Lower lobe of right lung (tissue), 2 donors: ENCODE measurements at regions not wholly inside any gene's neighbourhood (a gene's known extent, or its start where the extent isn't known, plus 50 kb on each side); places are given as distances from the start of the nearest gene placed in this dataset.

Source experiments
- ATAC-seq, 2 donors: fragments of 200-7000 bp; cut with Tn5 transposase; one replicate each; pipeline ENCODE4 v1.9.1; 2020 to 2022; ENCODE audit warnings: mild to moderate bottlenecking in 2 of 2, moderate library complexity in 2 of 2
- DNase-seq: peaks from one replicate; pipeline ENCODE4 v3.0.0-alpha.2; 2020
- H3K27ac ChIP-seq: fragments of 200-600 bp; one replicate; pipeline ENCODE4 v1.8.0; 2022
- H3K27me3 ChIP-seq: fragments of 200-600 bp; one replicate; pipeline ENCODE4 v1.8.0; 2022; ENCODE audit warnings: low read depth
- H3K36me3 ChIP-seq: fragments of 200-600 bp; one replicate; pipeline ENCODE4 v1.8.0; 2022; ENCODE audit warnings: mild to moderate bottlenecking
- H3K4me1 ChIP-seq: fragments of 200-600 bp; one replicate; pipeline ENCODE4 v1.8.0; 2022
- H3K4me3 ChIP-seq: fragments of 200-600 bp; one replicate; pipeline ENCODE4 v1.8.0; 2022; ENCODE audit warnings: mild to moderate bottlenecking
- H3K9me3 ChIP-seq: fragments of 200-600 bp; one replicate; pipeline ENCODE4 v1.8.0; 2022
- intact Hi-C: fragments of 100-400 bp; cut with DNase I; formaldehyde crosslinking; loops from one replicate; pipeline ENCODE4 v1.11.0; 2022
- TF ChIP-seq, protein P1 (sequence below): fragments of 200-600 bp; IDR thresholded peaks from one replicate; pipeline ENCODE4 v1.8.0; 2022; ENCODE audit warnings: antibody characterized with exemption, mild to moderate bottlenecking
- donor health status: DM: no; HTN: yes; CAD: no; lungs with severe emphysema.

DNA sequence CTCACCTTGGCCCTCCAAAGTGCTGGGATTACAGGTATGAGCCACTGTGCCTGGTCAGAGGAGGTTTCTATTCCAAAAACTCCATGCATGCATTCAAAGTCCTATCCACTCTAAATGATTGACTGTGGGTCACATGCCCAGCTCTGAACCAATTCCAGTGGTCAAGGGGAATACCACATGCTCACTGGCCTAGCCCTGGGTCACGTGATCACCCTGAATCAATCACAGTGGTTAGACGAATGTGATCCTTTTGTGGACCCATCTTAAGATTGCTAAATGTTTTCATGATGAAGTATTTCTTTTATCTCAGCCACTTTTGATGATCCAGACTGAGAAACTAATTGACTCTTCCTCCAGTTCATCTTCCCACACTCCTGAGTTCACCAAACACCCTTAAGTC lies 475.8 kb downstream of the PREX1 start:
- Histone ChIP-seq H3K36me3 (no peaks in the 10 kb centered on the region), H3K27me3 (no peaks in the 10 kb centered on the region), H3K27ac (no peak overlapping the region), H3K4me1 (no peaks in the 10 kb centered on the region), H3K9me3 (no peaks in the 10 kb centered on the region), H3K4me3 (no peak overlapping the region)
- TF ChIP-seq, protein P1, sequence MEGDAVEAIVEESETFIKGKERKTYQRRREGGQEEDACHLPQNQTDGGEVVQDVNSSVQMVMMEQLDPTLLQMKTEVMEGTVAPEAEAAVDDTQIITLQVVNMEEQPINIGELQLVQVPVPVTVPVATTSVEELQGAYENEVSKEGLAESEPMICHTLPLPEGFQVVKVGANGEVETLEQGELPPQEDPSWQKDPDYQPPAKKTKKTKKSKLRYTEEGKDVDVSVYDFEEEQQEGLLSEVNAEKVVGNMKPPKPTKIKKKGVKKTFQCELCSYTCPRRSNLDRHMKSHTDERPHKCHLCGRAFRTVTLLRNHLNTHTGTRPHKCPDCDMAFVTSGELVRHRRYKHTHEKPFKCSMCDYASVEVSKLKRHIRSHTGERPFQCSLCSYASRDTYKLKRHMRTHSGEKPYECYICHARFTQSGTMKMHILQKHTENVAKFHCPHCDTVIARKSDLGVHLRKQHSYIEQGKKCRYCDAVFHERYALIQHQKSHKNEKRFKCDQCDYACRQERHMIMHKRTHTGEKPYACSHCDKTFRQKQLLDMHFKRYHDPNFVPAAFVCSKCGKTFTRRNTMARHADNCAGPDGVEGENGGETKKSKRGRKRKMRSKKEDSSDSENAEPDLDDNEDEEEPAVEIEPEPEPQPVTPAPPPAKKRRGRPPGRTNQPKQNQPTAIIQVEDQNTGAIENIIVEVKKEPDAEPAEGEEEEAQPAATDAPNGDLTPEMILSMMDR, result no peak
- DNase-seq (no peak), ATAC-seq (no peak)
- intact Hi-C loops, result no loop called here

DNA sequence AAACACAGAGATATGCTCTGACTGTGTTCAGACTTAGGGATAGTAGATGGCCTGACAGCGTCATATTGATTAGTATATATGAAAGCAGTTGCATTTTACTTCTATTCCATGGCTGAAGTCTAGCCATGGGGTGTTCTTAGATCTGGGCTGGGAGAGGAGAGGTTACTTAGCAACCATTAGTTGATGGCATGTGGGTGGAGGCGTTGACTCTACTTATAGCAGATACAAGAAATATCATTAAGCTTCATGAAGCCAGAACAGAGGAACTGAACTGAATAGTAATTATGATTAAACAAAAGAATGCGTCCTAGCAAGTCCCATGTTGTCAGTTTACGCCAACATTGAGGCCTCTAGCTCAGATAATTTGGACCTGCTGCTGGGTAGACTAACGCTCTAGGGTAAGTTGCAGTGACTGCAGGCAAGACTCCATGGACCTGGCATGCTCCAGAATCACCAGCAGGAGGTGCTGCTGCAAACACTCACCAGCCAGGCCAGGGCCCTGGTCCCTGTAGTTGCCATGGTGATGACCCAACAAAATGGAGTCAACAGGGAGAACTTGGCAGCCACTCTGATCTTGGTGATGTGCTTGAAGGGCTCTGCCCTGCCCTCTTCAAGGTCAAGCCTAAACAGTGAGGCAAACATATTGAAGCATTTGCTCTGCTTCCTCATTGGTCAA lies 477.3 kb downstream of the PREX1 start:
- no peaks in the 10 kb centered on the region for H3K9me3 ChIP-seq
- no peaks in the 10 kb centered on the region for H3K4me1 ChIP-seq
- TF ChIP-seq, protein P1, result no peak
- no peaks in the 10 kb centered on the region for H3K27me3 ChIP-seq
- no peak for DNase-seq
- no peak for ATAC-seq
- intact Hi-C loops, result no loop called here
- H3K27ac ChIP-seq, result no peak overlapping the region
- no peaks in the 10 kb centered on the region for H3K36me3 ChIP-seq
- H3K4me3 ChIP-seq, result no peak overlapping the region

DNA sequence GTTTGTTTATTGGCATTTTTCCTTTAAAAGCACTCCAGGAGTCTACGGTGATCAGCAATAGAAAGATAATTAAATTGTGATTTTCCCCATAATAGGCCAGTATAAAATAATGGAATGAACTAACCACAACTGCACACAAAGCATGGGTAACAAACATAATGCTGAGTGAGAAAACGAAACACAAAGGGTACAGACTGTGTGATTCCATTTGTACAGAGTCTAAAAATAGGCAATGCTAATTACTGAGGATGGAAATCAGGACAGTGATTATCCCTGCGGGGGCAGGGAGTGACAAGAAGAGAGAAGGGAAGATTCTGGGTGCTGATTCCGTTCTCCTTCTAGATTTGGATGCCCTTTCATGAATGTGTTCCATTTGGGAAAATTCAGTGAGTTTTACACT lies 478.1 kb downstream of the PREX1 start:
- Histone ChIP-seq H3K4me1 (no peaks in the 10 kb centered on the region), H3K9me3 (no peaks in the 10 kb centered on the region), H3K4me3 (no peak overlapping the region), H3K36me3 (no peaks in the 10 kb centered on the region), H3K27ac (no peak overlapping the region), H3K27me3 (no peaks in the 10 kb centered on the region)
- DNase-seq (no peak), ATAC-seq (no peak)
- TF ChIP-seq, protein P1, result no peak
- intact Hi-C loops, result no loop called here

DNA sequence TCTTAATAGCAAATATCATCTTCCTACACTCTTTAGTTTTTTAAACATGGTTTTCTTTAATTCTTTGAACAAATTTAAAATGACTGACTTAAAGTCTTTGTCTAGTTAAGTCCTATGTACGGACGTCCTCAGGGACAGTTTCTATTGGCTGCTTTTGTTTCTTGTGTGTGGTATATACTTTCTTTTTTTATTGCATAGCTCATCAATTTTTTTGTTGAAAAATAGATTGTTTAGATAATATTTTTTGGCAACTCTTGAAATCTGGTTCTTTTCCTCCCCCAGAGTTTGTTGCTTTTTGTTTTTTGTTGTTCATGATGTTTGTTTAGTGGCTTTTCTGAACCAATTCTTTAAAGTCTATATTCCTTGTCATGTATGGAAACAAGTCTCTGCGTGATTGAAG lies 479.8 kb downstream of the PREX1 start:
- DNase-seq, result no peak
- Histone ChIP-seq H3K4me1 (no peaks in the 10 kb centered on the region), H3K27me3 (peaks cover 3% of the 10 kb centered on the region), H3K9me3 (no peaks in the 10 kb centered on the region), H3K4me3 (no peak overlapping the region), H3K36me3 (no peaks in the 10 kb centered on the region), H3K27ac (no peak overlapping the region)
- intact Hi-C loops, result no loop called here
- TF ChIP-seq, protein P1, result no peak
- ATAC-seq, result no peak

DNA sequence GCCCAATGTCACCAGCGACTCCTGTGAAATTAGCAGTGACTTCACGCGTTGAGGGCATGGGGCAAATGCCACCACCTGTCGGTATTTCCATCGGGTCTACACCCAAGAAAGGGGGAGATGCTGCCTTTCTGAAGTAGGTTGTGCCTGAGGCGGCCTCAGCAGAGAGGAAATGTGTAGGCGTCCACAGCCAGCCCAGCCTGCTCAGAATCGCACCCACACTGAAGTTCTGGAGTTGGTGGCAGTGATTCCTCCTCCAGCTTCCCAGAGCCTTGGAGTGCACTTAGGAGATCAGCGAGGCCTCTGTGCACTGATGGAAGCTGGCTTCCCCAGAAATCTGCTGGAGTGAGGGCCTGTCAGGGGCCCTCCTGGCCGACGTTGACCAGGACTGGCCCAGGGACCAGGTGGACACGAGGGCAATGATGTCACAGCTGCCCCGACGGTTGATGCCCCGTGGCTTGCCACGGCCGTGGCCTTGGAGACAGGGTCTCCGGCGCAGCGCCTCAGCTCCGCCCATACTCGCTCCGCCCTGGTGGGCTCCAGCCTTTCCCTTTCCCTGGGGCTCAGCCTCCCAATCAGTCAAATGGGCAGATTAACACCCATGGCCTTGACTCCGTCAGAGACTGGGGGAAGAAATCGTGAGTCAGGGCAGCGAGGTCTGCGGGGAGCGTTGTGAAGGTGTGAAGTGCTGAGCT lies 484.8 kb downstream of the PREX1 start:
- DNase-seq, result no peak
- intact Hi-C loops, result no loop called here
- no peaks in the 10 kb centered on the region for H3K36me3 ChIP-seq
- ATAC-seq, result no peak
- no peaks in the 10 kb centered on the region for H3K9me3 ChIP-seq
- peaks cover 4% of the 10 kb centered on the region for H3K27me3 ChIP-seq
- H3K27ac ChIP-seq, result no peak overlapping the region
- no peaks in the 10 kb centered on the region for H3K4me1 ChIP-seq
- TF ChIP-seq, protein P1, result no peak
- no peak overlapping the region for H3K4me3 ChIP-seq
